Brain microvascular endothelial cell (primary cell): ENCODE measurements at regions not wholly inside any gene's neighbourhood (a gene's known extent, or its start where the extent isn't known, plus 50 kb on each side); places are given as distances from the start of the nearest gene placed in this dataset.
A peak's percentile ranks its signal among the peaks of the same experiment; 100 is the strongest.

ENCODE experiments used
- DNase-seq: peaks from one replicate; pipeline ENCODE4 v3.0.0-alpha.2; 2020
- H3K27ac ChIP-seq: fragments of 250-450 bp; sonication (Bioruptor Pico); 2 replicates; pipeline ENCODE4 v1.5.1; 2020; ENCODE audit warnings: mild to moderate bottlenecking, moderate library complexity
- H3K27me3 ChIP-seq: fragments of 250-450 bp; sonication (Bioruptor Pico); replicated peaks from 2 replicates; pipeline ENCODE4 v1.5.1; 2020; ENCODE audit warnings: mild to moderate bottlenecking
- H3K36me3 ChIP-seq: fragments of 250-450 bp; sonication (Bioruptor Pico); replicated peaks from 2 replicates; pipeline ENCODE4 v1.5.1; 2020; ENCODE audit warnings: mild to moderate bottlenecking
- H3K4me3 ChIP-seq: 2 replicates; pipeline ENCODE4 v1.5.1; 2011; ENCODE audit warnings: low read depth, mild to moderate bottlenecking, control low read depth, low read length, moderate library complexity
- in situ Hi-C: cut with HindIII; loops from 2 replicates; pipeline ENCODE4 v1.10.0; 2017; ENCODE audit warnings: low sequenced_read_pairs, low pct_ligation_motif_present
- TF ChIP-seq, protein P1 (sequence below): IDR thresholded peaks from 2 replicates; pipeline ENCODE4 v1.5.1; 2011; ENCODE audit warnings: low read depth, mild to moderate bottlenecking, moderate library complexity, low read length, control low read depth, inconsistent platforms; ENCODE audit errors: missing control alignments

GRCh38 chr3:3632449-3632848 lies 166.8 kb upstream of the LRRN1 start:
- H3K4me3 ChIP-seq: no peak overlapping the region
- H3K27ac ChIP-seq: no peak overlapping the region
- TF ChIP-seq, protein P1, sequence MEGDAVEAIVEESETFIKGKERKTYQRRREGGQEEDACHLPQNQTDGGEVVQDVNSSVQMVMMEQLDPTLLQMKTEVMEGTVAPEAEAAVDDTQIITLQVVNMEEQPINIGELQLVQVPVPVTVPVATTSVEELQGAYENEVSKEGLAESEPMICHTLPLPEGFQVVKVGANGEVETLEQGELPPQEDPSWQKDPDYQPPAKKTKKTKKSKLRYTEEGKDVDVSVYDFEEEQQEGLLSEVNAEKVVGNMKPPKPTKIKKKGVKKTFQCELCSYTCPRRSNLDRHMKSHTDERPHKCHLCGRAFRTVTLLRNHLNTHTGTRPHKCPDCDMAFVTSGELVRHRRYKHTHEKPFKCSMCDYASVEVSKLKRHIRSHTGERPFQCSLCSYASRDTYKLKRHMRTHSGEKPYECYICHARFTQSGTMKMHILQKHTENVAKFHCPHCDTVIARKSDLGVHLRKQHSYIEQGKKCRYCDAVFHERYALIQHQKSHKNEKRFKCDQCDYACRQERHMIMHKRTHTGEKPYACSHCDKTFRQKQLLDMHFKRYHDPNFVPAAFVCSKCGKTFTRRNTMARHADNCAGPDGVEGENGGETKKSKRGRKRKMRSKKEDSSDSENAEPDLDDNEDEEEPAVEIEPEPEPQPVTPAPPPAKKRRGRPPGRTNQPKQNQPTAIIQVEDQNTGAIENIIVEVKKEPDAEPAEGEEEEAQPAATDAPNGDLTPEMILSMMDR: no peak
- no peaks in the 10 kb centered on the region for H3K36me3 ChIP-seq
- no peak for DNase-seq
- in situ Hi-C loops: no loop called here
- H3K27me3 ChIP-seq: no peaks in the 10 kb centered on the region

DNA sequence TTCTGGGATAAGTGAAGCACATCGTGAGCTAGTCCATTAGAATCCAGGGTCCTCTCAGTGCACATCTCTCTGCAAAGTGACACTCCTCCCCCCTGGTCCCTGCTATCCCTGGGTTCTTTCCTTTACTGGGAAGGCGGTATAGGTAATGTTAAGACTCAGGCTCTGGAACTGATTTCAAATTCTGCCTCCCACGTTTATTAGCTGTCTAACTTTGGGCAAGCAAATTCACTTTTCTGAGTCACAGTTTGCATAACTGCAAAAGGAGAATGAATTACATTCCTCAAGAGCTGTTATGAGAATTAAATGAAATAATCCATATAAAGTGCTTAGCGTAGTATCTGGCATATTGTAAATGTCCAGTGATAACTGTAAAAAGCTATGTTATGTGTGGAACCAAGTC lies 168.1 kb upstream of the LRRN1 start:
- Histone ChIP-seq H3K36me3 (no peaks in the 10 kb centered on the region), H3K27ac (no peak overlapping the region), H3K27me3 (no peaks in the 10 kb centered on the region), H3K4me3 (no peak overlapping the region)
- DNase-seq: no peak
- TF ChIP-seq, protein P1: no peak
- in situ Hi-C loops: no loop called here

DNA sequence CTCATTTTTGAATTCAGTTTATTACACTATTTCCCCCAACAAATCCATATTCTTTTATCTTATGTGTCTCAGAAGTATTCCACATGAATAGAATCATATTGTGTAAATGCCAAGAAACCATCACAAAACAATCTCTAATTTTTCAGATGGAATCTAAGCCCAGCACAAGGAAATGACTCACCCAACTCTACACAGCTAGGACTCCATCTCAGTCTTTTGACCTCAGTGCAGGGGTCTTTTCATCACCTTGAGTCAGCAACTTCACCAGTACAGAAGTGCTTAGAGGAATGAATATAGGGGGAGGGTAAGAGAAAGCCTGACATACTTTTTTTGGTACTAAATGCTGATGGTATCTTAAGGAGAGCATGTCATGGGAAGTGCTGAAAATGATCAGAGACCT lies 169.3 kb upstream of the LRRN1 start:
- DNase-seq: peak; percentile 5
- Histone ChIP-seq H3K4me3 (no peak overlapping the region), H3K27me3 (no peaks in the 10 kb centered on the region), H3K27ac (no peak overlapping the region), H3K36me3 (no peaks in the 10 kb centered on the region)
- in situ Hi-C loops: no loop called here
- TF ChIP-seq, protein P1: no peak

- in situ Hi-C loops: no loop called here
- TF ChIP-seq, protein P1: no peak
- Histone ChIP-seq H3K36me3 (no peaks in the 10 kb centered on the region), H3K27ac (no peak overlapping the region), H3K4me3 (no peak overlapping the region), H3K27me3 (no peaks in the 10 kb centered on the region)
- DNase-seq: no peak
Observed at GRCh38 chr3:3628676-3629328, 170.4 kb upstream of the LRRN1 start.

GRCh38 chr3:3627114-3627513 lies 172.1 kb upstream of the LRRN1 start:
- TF ChIP-seq, protein P1: no peak
- Histone ChIP-seq H3K27ac (no peak overlapping the region), H3K27me3 (no peaks in the 10 kb centered on the region), H3K4me3 (no peak overlapping the region), H3K36me3 (no peaks in the 10 kb centered on the region)
- in situ Hi-C loops: no loop called here
- no peak for DNase-seq
